Liver (tissue), 8 donors: ENCODE measurements at regions not wholly inside any gene's neighbourhood (a gene's known extent, or its start where the extent isn't known, plus 50 kb on each side); places are given as distances from the start of the nearest gene placed in this dataset.

ENCODE experiments used
- DNase-seq: peaks from one replicate; pipeline ENCODE4 v3.0.0-alpha.2; 2017; ENCODE audit warnings: low spot score
- H3K27ac ChIP-seq, 2 donors: one replicate each; pipeline ENCODE4 v1.7.0; 2013; ENCODE audit warnings: inconsistent platforms in 2 of 2, low read length in 2 of 2, control low read depth in 1 of 2, low read depth in 1 of 2, mild to moderate bottlenecking in 1 of 2
- H3K27me3 ChIP-seq, 4 donors: one replicate each; pipeline versions ENCODE4 v1.6.1 to v1.7.0; 2013; ENCODE audit warnings: low read length in 3 of 4, inconsistent platforms in 1 of 4, mild to moderate bottlenecking in 1 of 4, moderate library complexity in 1 of 4; ENCODE audit not compliant: control insufficient read depth in 4 of 4, insufficient read depth in 4 of 4
- H3K36me3 ChIP-seq, 4 donors: one replicate each; pipeline versions ENCODE4 v1.6.1 to v1.7.0; 2013; ENCODE audit warnings: low read length in 3 of 4, mild to moderate bottlenecking in 3 of 4, low read depth in 1 of 4, moderate library complexity in 1 of 4; ENCODE audit not compliant: control insufficient read depth in 4 of 4, insufficient read depth in 3 of 4
- H3K4me1 ChIP-seq, 4 donors: one replicate each; pipeline versions ENCODE4 v1.6.1 to v1.7.0; 2013; ENCODE audit warnings: low read length in 3 of 4, mild to moderate bottlenecking in 3 of 4, moderate library complexity in 1 of 4; ENCODE audit not compliant: control insufficient read depth in 4 of 4, insufficient read depth in 4 of 4
- H3K4me3 ChIP-seq, 3 donors: one replicate each; pipeline versions ENCODE4 v1.6.1 to v1.7.0; 2013; ENCODE audit warnings: low read length in 3 of 3, control low read depth in 1 of 3, low read depth in 1 of 3, mild to moderate bottlenecking in 1 of 3
- H3K9ac ChIP-seq, 2 donors: one replicate each; pipeline ENCODE4 v1.7.0; 2013; ENCODE audit warnings: low read length in 2 of 2, mild to moderate bottlenecking in 2 of 2, moderate library complexity in 2 of 2, control low read depth in 1 of 2, low read depth in 1 of 2
- H3K9me3 ChIP-seq, 4 donors: one replicate each; pipeline versions ENCODE4 v1.6.1 to v1.7.0; 2013; ENCODE audit warnings: low read length in 3 of 4; ENCODE audit not compliant: control insufficient read depth in 4 of 4
- EGR1 ChIP-seq, 2 donors: IDR thresholded peaks; 2 replicates each; pipeline ENCODE4 v1.6.1; 2016 to 2018; ENCODE audit warnings: antibody characterized with exemption in 2 of 2, low read depth in 2 of 2
- FOXA1 ChIP-seq: IDR thresholded peaks from 2 replicates; pipeline ENCODE4 v1.6.1; 2016; ENCODE audit warnings: antibody characterized with exemption
- GABPA ChIP-seq, 2 donors: IDR thresholded peaks in 1 of 2; conservative IDR thresholded peaks in 1 of 2; 2 replicates each; pipeline ENCODE4 v1.6.1; 2016; ENCODE audit warnings: antibody characterized with exemption in 2 of 2, mild to moderate bottlenecking in 1 of 2, moderate library complexity in 1 of 2
- HNF4G ChIP-seq: IDR thresholded peaks from 2 replicates; pipeline ENCODE4 v1.6.1; 2016; ENCODE audit warnings: antibody characterized with exemption
- JUND ChIP-seq, 2 donors: IDR thresholded peaks; 2 replicates each; pipeline ENCODE4 v1.6.1; 2016; ENCODE audit warnings: antibody characterized with exemption in 2 of 2
- RAD21 ChIP-seq, 2 donors: IDR thresholded peaks; 2 replicates each; pipeline ENCODE4 v1.6.1; 2016; ENCODE audit warnings: antibody characterized with exemption in 2 of 2, mild to moderate bottlenecking in 2 of 2
- RXRA ChIP-seq, 2 donors: IDR thresholded peaks; 2 replicates each; pipeline ENCODE4 v1.6.1; 2017 to 2018; ENCODE audit warnings: antibody characterized with exemption in 2 of 2, mild to moderate bottlenecking in 1 of 2
- SP1 ChIP-seq: IDR thresholded peaks from 2 replicates; pipeline ENCODE4 v1.6.1; 2018; ENCODE audit warnings: antibody characterized with exemption, mild to moderate bottlenecking
- TAF1 ChIP-seq: conservative IDR thresholded peaks from 2 replicates; pipeline ENCODE4 v1.6.1; 2016; ENCODE audit warnings: antibody characterized with exemption, mild to moderate bottlenecking
- YY1 ChIP-seq: IDR thresholded peaks from 2 replicates; pipeline ENCODE4 v1.6.1; 2016; ENCODE audit warnings: antibody characterized with exemption, mild to moderate bottlenecking
- WGBS: extraction: QIAGEN DNeasy Blood & Tissue Kit; methylation state at CpG from one replicate; pipeline ENCODE4 v1.1.7; 2013; 5-methylcytosine and 5-hydroxymethylcytosine counted together
- TF ChIP-seq, protein P1 (sequence below): IDR thresholded peaks from 2 replicates; pipeline ENCODE4 v1.6.1; 2016; ENCODE audit warnings: antibody characterized with exemption, mild to moderate bottlenecking
- TF ChIP-seq, protein P2 (sequence below): fragments of 150-350 bp; IDR thresholded peaks from 2 replicates; pipeline ENCODE4 v1.5.1; 2017; ENCODE audit warnings: improper control_type of control experiment, low read depth, low read length; ENCODE audit not compliant: missing input control
- donor health status: healthy.
- donor health status: healthy.
- donor health status: healthy.
- donor health status: healthy.
- donor health status: healthy.

DNA sequence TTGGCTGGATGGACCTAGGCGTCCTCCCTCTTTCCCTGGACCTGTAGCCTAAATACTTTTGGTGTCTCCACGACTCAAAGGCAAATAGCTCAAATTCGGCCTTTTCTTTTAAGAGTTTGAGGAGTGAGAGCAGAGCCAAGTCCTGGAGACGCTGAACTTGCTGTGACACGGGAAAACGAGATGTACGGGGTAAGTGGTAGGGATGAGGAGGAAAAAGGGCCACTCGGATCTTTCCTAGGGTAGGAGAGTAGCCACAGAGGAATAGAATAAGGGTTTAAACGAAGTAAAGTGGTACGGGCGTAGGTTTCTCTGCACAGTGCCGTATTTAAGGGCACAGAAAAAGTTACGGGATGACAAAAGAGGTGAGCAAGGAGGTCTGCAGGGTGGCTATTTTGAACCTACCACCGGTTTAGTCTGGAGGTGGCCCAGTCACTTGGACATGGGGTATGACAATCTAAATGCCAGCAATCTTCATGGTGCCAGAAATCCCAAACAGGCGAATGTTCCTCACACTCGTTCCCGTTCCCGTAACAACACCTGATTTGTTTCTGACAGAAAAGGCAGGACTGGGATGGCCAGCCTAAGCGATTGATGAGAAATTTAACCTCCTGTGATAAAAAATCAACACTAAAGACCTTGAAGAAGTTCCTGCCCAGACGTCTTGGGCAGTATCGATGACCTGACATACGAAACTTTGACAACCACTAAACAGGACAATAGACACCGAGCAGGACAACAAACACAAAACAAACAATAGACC is 149.3 kb downstream of the TRIM27 start:
- WGBS = 15% methylated on average over 23 of the region's 23 CpGs
- H3K27me3 ChIP-seq = peaks cover 8 to 32% (median 15%) of the 10 kb centered on the region in 4 donors
- H3K36me3 ChIP-seq = no peaks in the 10 kb centered on the region
- DNase-seq = no peak
- no peak overlapping the region for H3K9ac ChIP-seq
- TF ChIP-seq HNF4G = no peak
- no peak for TF ChIP-seq FOXA1
- no peak for TF ChIP-seq RXRA (IDR thresholded peaks at IDR 0.05)
- TF ChIP-seq TAF1 = no peak
- no peak for TF ChIP-seq RAD21 (IDR thresholded peaks at IDR 0.05)
- H3K9me3 ChIP-seq = peaks cover 0 to 10% (median 0%) of the 10 kb centered on the region in 4 donors
- H3K27ac ChIP-seq = no peak overlapping the region
- H3K4me1 ChIP-seq = no peaks in the 10 kb centered on the region
- H3K4me3 ChIP-seq = no peak overlapping the region

DNA sequence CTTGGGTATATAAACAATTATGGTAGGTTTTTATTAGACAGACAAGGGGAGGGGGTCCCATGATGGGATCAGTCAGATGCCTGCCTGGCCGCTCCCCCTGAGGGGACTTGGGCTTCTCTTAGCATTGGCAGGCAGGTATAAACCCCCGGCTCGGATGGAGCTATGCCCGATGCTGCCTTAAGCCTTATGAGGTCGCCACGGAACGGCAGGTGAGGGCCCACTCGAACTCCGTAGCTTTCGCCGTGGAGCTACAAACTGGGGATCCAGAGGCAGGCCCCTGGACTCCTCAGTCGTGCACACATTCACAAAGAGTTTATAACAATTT is 148.8 kb downstream of the TRIM27 start:
- peaks cover 8 to 35% (median 15%) of the 10 kb centered on the region in 4 donors for H3K27me3 ChIP-seq
- DNase-seq = no peak
- no peaks in the 10 kb centered on the region for H3K36me3 ChIP-seq
- no peak overlapping the region for H3K27ac ChIP-seq
- H3K4me3 ChIP-seq = no peak overlapping the region
- TF ChIP-seq, protein P1, sequence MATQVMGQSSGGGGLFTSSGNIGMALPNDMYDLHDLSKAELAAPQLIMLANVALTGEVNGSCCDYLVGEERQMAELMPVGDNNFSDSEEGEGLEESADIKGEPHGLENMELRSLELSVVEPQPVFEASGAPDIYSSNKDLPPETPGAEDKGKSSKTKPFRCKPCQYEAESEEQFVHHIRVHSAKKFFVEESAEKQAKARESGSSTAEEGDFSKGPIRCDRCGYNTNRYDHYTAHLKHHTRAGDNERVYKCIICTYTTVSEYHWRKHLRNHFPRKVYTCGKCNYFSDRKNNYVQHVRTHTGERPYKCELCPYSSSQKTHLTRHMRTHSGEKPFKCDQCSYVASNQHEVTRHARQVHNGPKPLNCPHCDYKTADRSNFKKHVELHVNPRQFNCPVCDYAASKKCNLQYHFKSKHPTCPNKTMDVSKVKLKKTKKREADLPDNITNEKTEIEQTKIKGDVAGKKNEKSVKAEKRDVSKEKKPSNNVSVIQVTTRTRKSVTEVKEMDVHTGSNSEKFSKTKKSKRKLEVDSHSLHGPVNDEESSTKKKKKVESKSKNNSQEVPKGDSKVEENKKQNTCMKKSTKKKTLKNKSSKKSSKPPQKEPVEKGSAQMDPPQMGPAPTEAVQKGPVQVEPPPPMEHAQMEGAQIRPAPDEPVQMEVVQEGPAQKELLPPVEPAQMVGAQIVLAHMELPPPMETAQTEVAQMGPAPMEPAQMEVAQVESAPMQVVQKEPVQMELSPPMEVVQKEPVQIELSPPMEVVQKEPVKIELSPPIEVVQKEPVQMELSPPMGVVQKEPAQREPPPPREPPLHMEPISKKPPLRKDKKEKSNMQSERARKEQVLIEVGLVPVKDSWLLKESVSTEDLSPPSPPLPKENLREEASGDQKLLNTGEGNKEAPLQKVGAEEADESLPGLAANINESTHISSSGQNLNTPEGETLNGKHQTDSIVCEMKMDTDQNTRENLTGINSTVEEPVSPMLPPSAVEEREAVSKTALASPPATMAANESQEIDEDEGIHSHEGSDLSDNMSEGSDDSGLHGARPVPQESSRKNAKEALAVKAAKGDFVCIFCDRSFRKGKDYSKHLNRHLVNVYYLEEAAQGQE = no peak
- TF ChIP-seq EGR1 (IDR thresholded peaks at IDR 0.05; ENCODE audit: low read depth in 2 of 2) = no peak
- TF ChIP-seq YY1 = no peak
- no peak for TF ChIP-seq GABPA (IDR thresholded peaks at IDR 0.05 in 1 of 2, conservative IDR thresholded peaks at IDR 0.05 in 1 of 2)
- no peak for TF ChIP-seq SP1
- TF ChIP-seq FOXA1 = no peak
- TF ChIP-seq RXRA (IDR thresholded peaks at IDR 0.05) = no peak
- TF ChIP-seq HNF4G = no peak
- TF ChIP-seq JUND (IDR thresholded peaks at IDR 0.05) = no peak
- TF ChIP-seq, protein P2, sequence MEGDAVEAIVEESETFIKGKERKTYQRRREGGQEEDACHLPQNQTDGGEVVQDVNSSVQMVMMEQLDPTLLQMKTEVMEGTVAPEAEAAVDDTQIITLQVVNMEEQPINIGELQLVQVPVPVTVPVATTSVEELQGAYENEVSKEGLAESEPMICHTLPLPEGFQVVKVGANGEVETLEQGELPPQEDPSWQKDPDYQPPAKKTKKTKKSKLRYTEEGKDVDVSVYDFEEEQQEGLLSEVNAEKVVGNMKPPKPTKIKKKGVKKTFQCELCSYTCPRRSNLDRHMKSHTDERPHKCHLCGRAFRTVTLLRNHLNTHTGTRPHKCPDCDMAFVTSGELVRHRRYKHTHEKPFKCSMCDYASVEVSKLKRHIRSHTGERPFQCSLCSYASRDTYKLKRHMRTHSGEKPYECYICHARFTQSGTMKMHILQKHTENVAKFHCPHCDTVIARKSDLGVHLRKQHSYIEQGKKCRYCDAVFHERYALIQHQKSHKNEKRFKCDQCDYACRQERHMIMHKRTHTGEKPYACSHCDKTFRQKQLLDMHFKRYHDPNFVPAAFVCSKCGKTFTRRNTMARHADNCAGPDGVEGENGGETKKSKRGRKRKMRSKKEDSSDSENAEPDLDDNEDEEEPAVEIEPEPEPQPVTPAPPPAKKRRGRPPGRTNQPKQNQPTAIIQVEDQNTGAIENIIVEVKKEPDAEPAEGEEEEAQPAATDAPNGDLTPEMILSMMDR = no peak
- TF ChIP-seq RAD21 (IDR thresholded peaks at IDR 0.05) = no peak
- 9% methylated on average over 12 of the region's 12 CpGs for WGBS
- H3K9ac ChIP-seq = no peak overlapping the region
- H3K4me1 ChIP-seq = no peaks in the 10 kb centered on the region
- peaks cover 0 to 10% (median 0%) of the 10 kb centered on the region in 4 donors for H3K9me3 ChIP-seq
